Astrocyte of the cerebellum (primary cell): ENCODE measurements at regions not wholly inside any gene's neighbourhood (a gene's known extent, or its start where the extent isn't known, plus 50 kb on each side); places are given as distances from the start of the nearest gene placed in this dataset.

Experiments used
- DNase-seq: peaks from one replicate; pipeline ENCODE4 v3.0.0-alpha.2; 2011; ENCODE audit warnings: low read depth
- H3K4me3 ChIP-seq: 2 replicates; pipeline ENCODE4 v1.5.1; 2011; ENCODE audit warnings: mild to moderate bottlenecking, low read depth, low read length, moderate library complexity
- in situ Hi-C: cut with HindIII; loops from 2 replicates; pipeline ENCODE4 v1.10.0; 2017; ENCODE audit warnings: low sequenced_read_pairs
- TF ChIP-seq, protein P1 (sequence below): IDR thresholded peaks from 2 replicates; pipeline ENCODE4 v1.5.1; 2012; ENCODE audit warnings: low read length, low read depth, moderate library complexity, mild to moderate bottlenecking; ENCODE audit errors: missing control alignments

DNA sequence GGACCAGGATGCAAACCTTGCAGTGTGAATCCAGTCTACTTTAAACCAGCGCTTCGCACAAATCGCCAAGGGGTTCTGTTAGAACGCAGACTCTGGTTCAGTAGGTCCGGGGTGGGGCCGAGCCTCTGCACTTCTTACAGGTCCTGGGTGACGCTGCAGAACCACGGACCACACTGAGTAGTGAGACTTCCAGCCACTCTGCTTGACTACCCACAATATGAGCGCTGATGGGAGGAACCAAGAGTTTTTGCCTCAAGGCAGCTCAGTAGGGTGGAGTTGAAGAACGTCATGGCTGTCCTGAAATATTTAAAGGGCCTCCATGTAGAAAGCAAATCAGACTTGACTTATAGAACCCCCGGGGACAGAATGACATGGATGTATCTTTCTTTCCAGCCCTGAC is 138.0 kb upstream of the CRY1 start:
- TF ChIP-seq, protein P1, sequence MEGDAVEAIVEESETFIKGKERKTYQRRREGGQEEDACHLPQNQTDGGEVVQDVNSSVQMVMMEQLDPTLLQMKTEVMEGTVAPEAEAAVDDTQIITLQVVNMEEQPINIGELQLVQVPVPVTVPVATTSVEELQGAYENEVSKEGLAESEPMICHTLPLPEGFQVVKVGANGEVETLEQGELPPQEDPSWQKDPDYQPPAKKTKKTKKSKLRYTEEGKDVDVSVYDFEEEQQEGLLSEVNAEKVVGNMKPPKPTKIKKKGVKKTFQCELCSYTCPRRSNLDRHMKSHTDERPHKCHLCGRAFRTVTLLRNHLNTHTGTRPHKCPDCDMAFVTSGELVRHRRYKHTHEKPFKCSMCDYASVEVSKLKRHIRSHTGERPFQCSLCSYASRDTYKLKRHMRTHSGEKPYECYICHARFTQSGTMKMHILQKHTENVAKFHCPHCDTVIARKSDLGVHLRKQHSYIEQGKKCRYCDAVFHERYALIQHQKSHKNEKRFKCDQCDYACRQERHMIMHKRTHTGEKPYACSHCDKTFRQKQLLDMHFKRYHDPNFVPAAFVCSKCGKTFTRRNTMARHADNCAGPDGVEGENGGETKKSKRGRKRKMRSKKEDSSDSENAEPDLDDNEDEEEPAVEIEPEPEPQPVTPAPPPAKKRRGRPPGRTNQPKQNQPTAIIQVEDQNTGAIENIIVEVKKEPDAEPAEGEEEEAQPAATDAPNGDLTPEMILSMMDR, result no peak
- DNase-seq, result no peak
- in situ Hi-C loops, result no loop called here
- H3K4me3 ChIP-seq, result no peak overlapping the region

DNA sequence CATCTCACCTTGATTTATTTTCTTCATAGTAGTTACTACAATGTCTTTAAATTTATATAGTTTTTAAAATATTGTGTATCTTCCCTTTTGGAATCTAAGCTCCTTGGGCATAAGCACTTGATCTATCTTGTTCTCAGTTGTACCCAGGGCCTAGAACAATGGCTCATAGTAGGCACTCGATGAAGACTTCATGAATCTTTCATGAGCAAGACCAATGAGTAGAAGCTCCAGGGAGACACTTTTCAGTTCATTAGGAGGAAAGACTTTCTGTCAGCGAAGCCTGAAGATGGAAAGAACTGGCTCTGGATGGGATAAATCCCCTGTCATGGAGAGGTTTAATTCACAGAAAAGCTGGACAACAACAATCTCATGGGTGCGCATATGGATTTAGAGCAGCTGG is 140.2 kb upstream of the CRY1 start:
- in situ Hi-C loops, result no loop called here
- DNase-seq, result no peak
- TF ChIP-seq, protein P1, result no peak
- H3K4me3 ChIP-seq, result no peak overlapping the region

DNA sequence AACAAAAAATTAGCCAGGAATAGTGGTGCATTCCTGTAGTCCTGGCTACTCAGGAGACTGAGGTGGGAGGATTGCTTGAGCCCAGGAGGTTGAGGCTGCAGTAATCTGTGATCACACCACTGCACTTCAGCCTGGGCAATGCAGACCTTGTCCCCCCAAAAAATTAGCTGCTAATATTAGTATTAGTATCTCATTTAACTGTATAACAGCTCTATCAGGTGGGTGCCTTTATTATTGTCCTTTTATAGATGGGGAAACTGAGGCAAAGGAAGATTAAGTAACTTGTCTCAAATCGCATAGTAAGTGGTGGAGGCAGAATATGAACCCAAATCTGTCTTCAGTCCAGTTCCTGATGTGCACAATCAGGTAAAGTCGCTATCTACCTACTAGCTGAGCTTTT is 142.3 kb upstream of the CRY1 start:
- TF ChIP-seq, protein P1, result no peak
- DNase-seq, result no peak
- no peak overlapping the region for H3K4me3 ChIP-seq
- in situ Hi-C loops, result no loop called here

DNA sequence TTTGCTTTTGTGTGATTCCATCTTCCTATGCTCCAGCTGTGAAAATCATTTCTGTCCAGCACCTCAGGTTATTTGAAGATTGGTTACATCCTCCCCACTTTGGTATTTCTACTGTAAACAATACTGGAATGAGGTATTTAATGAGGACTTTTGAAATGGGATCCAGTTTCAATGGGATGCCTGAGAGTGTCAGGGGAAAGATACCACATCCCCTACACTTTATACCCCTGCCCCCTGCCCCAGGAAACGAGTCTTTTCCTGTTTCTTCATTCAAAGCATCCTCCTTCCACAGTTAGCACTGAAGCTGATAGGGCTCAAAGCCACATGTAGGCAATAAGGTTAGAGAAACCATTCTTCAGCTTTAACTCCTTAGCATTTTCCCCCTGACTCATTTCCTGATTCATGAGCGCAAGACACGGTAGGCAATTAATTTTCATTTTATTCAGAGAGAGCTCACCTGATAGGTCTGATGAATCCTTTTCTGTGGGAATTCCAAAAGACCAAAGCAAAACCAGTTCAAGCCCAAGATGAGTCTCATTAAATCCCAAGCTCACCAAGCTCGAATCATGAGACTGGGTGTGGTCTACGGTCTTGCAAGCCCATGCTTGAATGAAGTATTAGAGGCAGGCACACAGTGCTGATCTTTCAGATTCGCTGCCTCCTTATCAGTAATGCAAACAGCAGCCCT is 143.6 kb upstream of the CRY1 start:
- in situ Hi-C loops, result no loop called here
- DNase-seq, result peak; percentile 68
- no peak overlapping the region for H3K4me3 ChIP-seq
- TF ChIP-seq, protein P1, result no peak

DNA sequence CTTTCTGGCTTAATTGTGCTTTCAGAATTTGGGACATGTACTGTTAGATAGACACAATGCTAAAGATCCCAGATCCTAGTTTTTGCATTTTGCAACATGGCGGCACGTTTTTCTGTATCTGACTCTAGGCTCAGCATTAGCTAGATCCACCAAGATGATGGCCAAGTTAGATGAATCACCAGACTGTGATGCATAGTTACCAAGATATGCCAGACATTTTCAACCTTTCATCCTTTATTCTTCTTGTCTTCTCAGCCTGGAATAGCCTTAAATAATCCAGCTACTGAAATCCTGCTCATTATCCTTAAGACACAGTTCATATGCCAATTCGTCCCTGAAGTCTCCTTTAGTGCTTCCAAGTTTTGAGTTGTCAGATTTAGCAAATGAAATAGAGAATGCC is 144.9 kb upstream of the CRY1 start:
- H3K4me3 ChIP-seq, result no peak overlapping the region
- DNase-seq, result no peak
- in situ Hi-C loops, result no loop called here
- TF ChIP-seq, protein P1, result no peak

DNA sequence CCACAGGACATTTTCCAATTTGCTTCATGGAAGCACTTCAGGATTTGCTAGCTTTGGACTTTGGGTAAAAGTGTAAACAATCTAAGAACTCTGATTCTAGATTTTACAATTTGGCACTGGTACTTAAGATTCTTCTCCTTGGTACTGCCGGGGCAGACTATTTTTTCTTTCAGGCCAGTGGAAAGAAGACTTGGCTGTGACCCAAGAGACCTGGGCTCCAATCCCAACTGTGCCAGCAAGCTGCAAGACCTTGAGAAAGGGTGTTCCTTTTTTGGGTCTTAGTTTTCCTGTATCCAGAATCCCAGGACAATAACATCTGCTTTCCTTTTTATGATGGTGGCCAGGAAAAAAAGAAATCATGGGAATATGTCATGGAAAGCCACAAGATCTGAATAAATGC is 148.1 kb upstream of the CRY1 start:
- in situ Hi-C loops, result no loop called here
- TF ChIP-seq, protein P1, result no peak
- H3K4me3 ChIP-seq, result no peak overlapping the region
- no peak for DNase-seq
